ENCODE measurements at regions not wholly inside any gene's neighbourhood (a gene's known extent, or its start where the extent isn't known, plus 50 kb on each side); places are given as distances from the start of the nearest gene placed in this dataset.

- Histone ChIP-seq H3K9me3 (ENCODE audit: insufficient read depth in 2 of 2, low read depth in 1 of 2, low read length in 1 of 2) (no peaks in the 10 kb centered on the region), H2AK5ac (ENCODE audit: low read depth, low read length) (no peak overlapping the region), H2BK120ac (replicated peaks; ENCODE audit: low read depth, low read length) (no peak overlapping the region), H3K27ac (ENCODE audit: low read depth, low read length) (no peak overlapping the region), H3K23ac (ENCODE audit: insufficient read length) (no peak overlapping the region), H2BK12ac (ENCODE audit: low read depth, low read length) (no peak overlapping the region), H3K23me2 (ENCODE audit: low read depth, low read length) (no peaks in the 10 kb centered on the region), H3K9ac (replicated peaks in 1 of 4; ENCODE audit: extremely low read depth in 1 of 4, low read depth in 3 of 4, low read length in 3 of 4) (no peak overlapping the region; a peak in 1 of 7 replicates), H3K4me3 (ENCODE audit: extremely low read depth in 1 of 4, insufficient read depth in 2 of 4, low read depth in 3 of 4, low read length in 4 of 4) (no peak overlapping the region), H3K79me1 (ENCODE audit: low read depth, low read length) (no peaks in the 10 kb centered on the region), H3K36me3 (ENCODE audit: control insufficient read depth in 2 of 4, insufficient read depth in 4 of 4, low read length in 3 of 4) (no peaks in the 10 kb centered on the region), H4K91ac (replicated peaks; ENCODE audit: insufficient read length, low read length) (no peak overlapping the region), H3K79me2 (ENCODE audit: control insufficient read depth in 1 of 2, insufficient read depth in 2 of 2, low read length in 2 of 2) (no peaks in the 10 kb centered on the region), H3K27me3 (replicated peaks in 1 of 4; ENCODE audit: control insufficient read depth in 3 of 4, extremely low read depth in 1 of 4, insufficient read depth in 3 of 4, low read length in 3 of 4) (no peaks in the 10 kb centered on the region), H3K4ac (replicated peaks; ENCODE audit: insufficient read length, low read depth, low read length) (no peak overlapping the region), H3K56ac (replicated peaks; ENCODE audit: insufficient read length, low read depth, low read length) (no peak overlapping the region), H2BK5ac (ENCODE audit: low read depth, low read length) (no peak overlapping the region), H3K14ac (ENCODE audit: insufficient read length) (no peak overlapping the region), H4K20me1 (replicated peaks in 1 of 2; ENCODE audit: control insufficient read depth in 1 of 2, insufficient read depth in 2 of 2, low read length in 2 of 2) (no peaks in the 10 kb centered on the region), H2AFZ (ENCODE audit: low read length) (no peak overlapping the region), H4K8ac (ENCODE audit: extremely low read depth, insufficient read depth, low read length) (no peak overlapping the region), H3K18ac (ENCODE audit: extremely low read depth, low read length) (no peak overlapping the region), H3K4me1 (replicated peaks in 1 of 4; ENCODE audit: control insufficient read depth in 3 of 4, insufficient read depth in 4 of 4, low read length in 3 of 4) (peaks cover 0 to 12% (median 5%) of the 10 kb centered on the region in 4 experiments; a peak in 2 of 7 replicates), H2BK20ac (ENCODE audit: low read length) (no peak overlapping the region), H4K5ac (ENCODE audit: insufficient read length, low read depth, low read length) (no peak overlapping the region), H2BK15ac (ENCODE audit: low read length) (no peak overlapping the region), H3K4me2 (ENCODE audit: insufficient read depth in 1 of 2, low read depth in 2 of 2, low read length in 2 of 2) (no peak overlapping the region)
- POLR2A ChIA-PET (ENCODE audit: partially characterized antibody) = no interaction called here
- WGBS, 2 experiments (ENCODE audit: extremely low coverage in 1 of 2, insufficient coverage in 1 of 2, insufficient read length in 1 of 2, insufficient replicate concordance in 2 of 2, low coverage in 1 of 2, low lambda C conversion rate in 2 of 2, missing lambda C conversion rate in 1 of 2) = 54% methylated on average over 3 of the region's 3 CpGs; no CpG with 5 or more reads in 1 of the 2 experiments
- CTCF ChIA-PET (ENCODE audit: partially characterized antibody) = interaction anchor here (1.1 kb wide), 1 partner anchor 30 kb away, joined by 3 read pairs; no protein-coding TSS in a partner anchor
- no peak for DNase-seq (ENCODE audit: low read depth in 1 of 2, low spot score in 2 of 2)
- no peak for FAIRE-seq
- TF ChIP-seq NANOG (IDR thresholded peaks at IDR 0.05; ENCODE audit: insufficient read depth, low read depth, low read length, poor library complexity, severe bottlenecking) (no peak), TCF12 (IDR thresholded peaks at IDR 0.05; ENCODE audit: low read depth, low read length) (no peak), ATF3 (IDR thresholded peaks at IDR 0.05; ENCODE audit: insufficient read depth, low read depth, low read length) (no peak), EZH2 (IDR thresholded peaks at IDR 0.05; ENCODE audit: low read depth, low read length, severe bottlenecking) (no peak), SRF (IDR thresholded peaks at IDR 0.05; ENCODE audit: low read depth, low read length) (no peak), GABPA (IDR thresholded peaks at IDR 0.05; ENCODE audit: borderline replicate concordance, insufficient read depth, low read length) (no peak), POU5F1 (IDR thresholded peaks at IDR 0.05; ENCODE audit: low read depth, low read length) (no peak)
Observed at GRCh38 chr4:14441561-14441960, 560.7 kb upstream of the CPEB2 start.

Data from H1 (cell line).